ENCODE measurements at regions not wholly inside any gene's neighbourhood (a gene's known extent, or its start where the extent isn't known, plus 50 kb on each side); places are given as distances from the start of the nearest gene placed in this dataset.

GRCh38 chr7:96547371-96547811 is 162.3 kb downstream of the SEM1 start:
- TF ChIP-seq CTCF (IDR thresholded peaks at IDR 0.05), result no peak
- no peak for TF ChIP-seq POLR2A (IDR thresholded peaks at IDR 0.05)

Measured in stomach (tissue), 4 donors.